ENCODE measurements at regions not wholly inside any gene's neighbourhood (a gene's known extent, or its start where the extent isn't known, plus 50 kb on each side); places are given as distances from the start of the nearest gene placed in this dataset.

DNA sequence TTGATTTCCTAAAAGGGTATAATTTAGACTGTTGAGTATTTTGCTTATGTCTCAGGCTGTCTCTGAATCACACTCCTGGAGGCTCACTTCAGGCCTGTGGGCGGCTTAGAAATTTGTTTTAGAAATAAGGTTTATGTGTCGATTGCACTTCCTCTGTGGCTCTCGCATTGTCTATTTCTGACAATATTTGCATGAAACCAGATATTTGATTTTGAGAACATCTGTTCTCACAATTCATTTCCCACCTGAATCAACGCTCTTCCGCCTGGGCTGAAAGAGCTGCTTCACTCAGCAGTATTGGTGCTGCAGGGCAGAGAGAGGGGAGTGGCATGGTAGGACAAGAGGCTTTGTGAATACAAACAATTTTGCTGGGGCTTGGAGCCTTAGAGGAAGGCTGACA, 262.0 kb downstream of the ADRA2A start:
- TF ChIP-seq EZH2 (IDR thresholded peaks at IDR 0.05) = no peak
- TF ChIP-seq POLR2AphosphoS5 (IDR thresholded peaks at IDR 0.05; ENCODE audit: borderline replicate concordance, low read depth, low read length) = no peak
